Spleen (tissue), 11 donors: ENCODE measurements at regions not wholly inside any gene's neighbourhood (a gene's known extent, or its start where the extent isn't known, plus 50 kb on each side); places are given as distances from the start of the nearest gene placed in this dataset.
"Not testable (repeated sequence)": the region's sequence is repeated elsewhere in the genome, so short reads cannot be mapped to it uniquely, and the experiment has no call there.

Experiments
- DNase-seq: peaks from one replicate; pipeline ENCODE4 v3.0.0-alpha.2; 2020
- H3K27ac ChIP-seq, 8 donors: fragments of 200-600 bp; sonication (generic) in 7 of 8; 1 replicate in 4 of 8; 2 replicates in 4 of 8; pipeline versions ENCODE4 v1.5.0 to v1.8.0; 2016 to 2021; ENCODE audit warnings: inconsistent platforms in 4 of 8, mild to moderate bottlenecking in 4 of 8, moderate library complexity in 1 of 8
- H3K27me3 ChIP-seq, 7 donors: fragments of 200-600 bp; sonication (generic) in 6 of 7; replicated peaks in 1 of 7; 1 replicate in 4 of 7; 2 replicates in 3 of 7; pipeline versions ENCODE4 v1.5.0 to v1.8.0; 2016 to 2021; ENCODE audit warnings: inconsistent platforms in 3 of 7, mild to moderate bottlenecking in 1 of 7
- H3K36me3 ChIP-seq, 6 donors: fragments of 200-600 bp; sonication (generic) in 5 of 6; 1 replicate in 4 of 6; 2 replicates in 2 of 6; pipeline versions ENCODE4 v1.5.0 to v1.8.0; 2016 to 2021; ENCODE audit warnings: inconsistent platforms in 2 of 6
- H3K4me1 ChIP-seq, 6 donors: fragments of 200-600 bp; sonication (generic) in 5 of 6; 1 replicate in 3 of 6; 2 replicates in 3 of 6; pipeline versions ENCODE4 v1.5.0 to v1.8.0; 2016 to 2021; ENCODE audit warnings: inconsistent platforms in 3 of 6
- H3K4me3 ChIP-seq, 8 donors: fragments of 200-600 bp; sonication (generic) in 7 of 8; 1 replicate in 4 of 8; 2 replicates in 4 of 8; pipeline versions ENCODE4 v1.5.0 to v1.8.0; 2016 to 2021; ENCODE audit warnings: inconsistent platforms in 4 of 8, mild to moderate bottlenecking in 4 of 8, moderate library complexity in 2 of 8
- H3K9me3 ChIP-seq, 8 donors: fragments of 200-600 bp; sonication (generic) in 7 of 8; 1 replicate in 4 of 8; 2 replicates in 4 of 8; pipeline versions ENCODE4 v1.5.0 to v1.8.0; 2016 to 2021; ENCODE audit warnings: inconsistent platforms in 4 of 8
- CTCF ChIP-seq, 11 experiments: fragments of 200-600 bp in 7 of 11; fragments of 450-650 bp in 4 of 11; sonication (generic) in 4 of 11; IDR thresholded peaks in 8 of 11; conservative IDR thresholded peaks in 3 of 11; 1 replicate in 7 of 11; 2 replicates in 4 of 11; pipeline versions ENCODE4 v1.4.0 to v1.8.0; 2016 to 2021; ENCODE audit warnings: antibody characterized with exemption in 11 of 11, inconsistent platforms in 4 of 11, mild to moderate bottlenecking in 1 of 11
- POLR2A ChIP-seq, 3 donors: fragments of 450-650 bp; IDR thresholded peaks; one replicate each; pipeline ENCODE4 v1.5.1; 2017; ENCODE audit warnings: antibody characterized with exemption in 3 of 3, mild to moderate bottlenecking in 1 of 3
- POLR2AphosphoS5 ChIP-seq, 3 donors: sonication (generic); formaldehyde crosslinking; IDR thresholded peaks; one replicate each; pipeline ENCODE4 v1.5.1; 2017; ENCODE audit warnings: antibody characterized with exemption in 3 of 3
- WGBS, 5 donors: extraction: QIAGEN DNeasy Blood & Tissue Kit in 3 of 5; methylation state at CpG; one replicate each; pipeline versions ENCODE4 v1.1.5 to v1.1.7; 2013 to 2018; 5-methylcytosine and 5-hydroxymethylcytosine counted together
- intact Hi-C: fragments of 100-400 bp; cut with DNase I; formaldehyde crosslinking; loops from one replicate; pipeline ENCODE4 v1.15.0; 2023; ENCODE audit warnings: low total_unique reads
- donor health status: healthy with polysubstance abuse.
- donor health status: DM: no; HTN: no; CAD: no; lungs with moderate emphysema.
- donor health status: DM: no; HTN: no; CAD: no.
- donor health status: Bipolar disorder and iron deficiency.
- donor health status: healthy.
- donor health status: DM: no; HTN: no; CAD: no.
- donor health status: DM: yes; HTN: yes; CAD: no.

DNA sequence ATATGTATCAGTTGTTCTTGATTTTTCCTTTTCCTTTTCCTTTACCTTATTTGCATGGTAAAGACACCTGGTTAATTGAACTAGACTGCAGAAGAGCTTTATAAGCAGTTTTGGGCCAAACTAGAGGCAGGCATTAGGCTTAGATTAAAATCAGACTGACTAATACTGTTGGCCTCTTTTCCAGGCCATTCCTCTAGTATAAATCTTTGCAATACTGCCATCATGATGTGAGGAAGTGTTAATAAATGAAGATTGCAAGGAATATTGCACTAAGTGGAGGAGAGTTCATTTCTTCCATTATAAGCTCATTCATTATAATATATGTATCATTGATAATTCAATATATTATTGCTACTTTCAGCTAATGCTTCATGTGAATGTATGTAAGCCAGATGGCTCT, 163.8 kb downstream of the MMUT start:
- Histone ChIP-seq H3K36me3 (no peaks in the 10 kb centered on the region), H3K9me3 (no peaks in the 10 kb centered on the region), H3K27me3 (no peaks in the 10 kb centered on the region), H3K4me1 (no peaks in the 10 kb centered on the region), H3K27ac (no peak overlapping the region), H3K4me3 (no peak overlapping the region)
- no peak for DNase-seq
- intact Hi-C loops, result no loop called here
- no peak for TF ChIP-seq POLR2AphosphoS5 (IDR thresholded peaks at IDR 0.05)
- TF ChIP-seq POLR2A (IDR thresholded peaks at IDR 0.05), result no peak
- TF ChIP-seq CTCF (IDR thresholded peaks at IDR 0.05 in 8 of 11, conservative IDR thresholded peaks at IDR 0.05 in 3 of 11), result no peak

DNA sequence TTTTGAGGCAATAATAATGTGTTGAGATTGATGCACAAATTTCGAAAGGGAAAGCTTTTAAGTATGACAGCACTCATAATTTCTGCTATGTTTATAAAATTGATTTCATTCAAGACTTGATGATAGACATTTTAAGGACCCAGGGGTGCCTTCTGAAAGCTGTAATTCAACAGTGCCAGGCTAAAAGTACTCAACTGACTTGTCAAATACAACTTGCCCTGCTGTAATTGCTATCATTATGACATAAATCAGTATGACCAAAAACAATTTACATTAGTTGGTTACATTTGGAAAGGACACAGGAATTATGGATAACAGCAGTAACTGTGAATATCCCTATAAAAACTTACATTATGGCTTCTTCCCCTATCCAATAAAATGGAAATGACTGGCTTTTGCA, 178.9 kb downstream of the MMUT start:
- no peak for DNase-seq
- 40 to 70% (median 56%) methylated on average over 1 of the region's 1 CpG for WGBS, 5 donors
- H3K27me3 ChIP-seq, result no peaks in the 10 kb centered on the region
- H3K9me3 ChIP-seq, result peaks cover 0 to 11% (median 0%) of the 10 kb centered on the region in 8 donors
- TF ChIP-seq POLR2AphosphoS5 (IDR thresholded peaks at IDR 0.05), result no peak
- TF ChIP-seq CTCF (IDR thresholded peaks at IDR 0.05 in 8 of 11, conservative IDR thresholded peaks at IDR 0.05 in 3 of 11), result no peak
- TF ChIP-seq POLR2A (IDR thresholded peaks at IDR 0.05), result no peak
- H3K36me3 ChIP-seq, result no peaks in the 10 kb centered on the region
- no peak overlapping the region for H3K27ac ChIP-seq
- no peaks in the 10 kb centered on the region for H3K4me1 ChIP-seq
- no peak overlapping the region for H3K4me3 ChIP-seq
- intact Hi-C loops, result no loop called here

GRCh38 chr6:49274809-49275769, 188.0 kb downstream of the MMUT start:
- WGBS, 5 donors, result 78 to 90% (median 83%) methylated on average over 8 to 27 of the region's 27 CpGs
- intact Hi-C loops, DNase-seq: not testable (repeated sequence)

GRCh38 chr6:49269190-49269589, 193.9 kb downstream of the MMUT start:
- TF ChIP-seq CTCF (IDR thresholded peaks at IDR 0.05 in 8 of 11, conservative IDR thresholded peaks at IDR 0.05 in 3 of 11) (no peak), POLR2AphosphoS5 (IDR thresholded peaks at IDR 0.05) (no peak), POLR2A (IDR thresholded peaks at IDR 0.05) (no peak)
- H3K9me3 ChIP-seq, result peaks cover 0 to 8% (median 0%) of the 10 kb centered on the region in 8 donors
- no peak for DNase-seq
- H3K4me3 ChIP-seq, result no peak overlapping the region
- intact Hi-C loops, result no loop called here
- no peaks in the 10 kb centered on the region for H3K36me3 ChIP-seq
- no peaks in the 10 kb centered on the region for H3K27me3 ChIP-seq
- WGBS, 5 donors, result 30 to 39% (median 37%) methylated on average over 2 of the region's 2 CpGs
- no peaks in the 10 kb centered on the region for H3K4me1 ChIP-seq
- H3K27ac ChIP-seq, result no peak overlapping the region

More at GRCh38 chr6:49274809-49275769, 188.0 kb downstream of the MMUT start:
- H3K36me3 ChIP-seq, H3K27ac ChIP-seq, H3K4me3 ChIP-seq, H3K27me3 ChIP-seq, H3K4me1 ChIP-seq: not testable (repeated sequence)
- peaks cover 0 to 32% (median 8%) of the 10 kb centered on the region in 8 donors for H3K9me3 ChIP-seq
